Coronary artery (tissue), 2 donors: ENCODE measurements at regions not wholly inside any gene's neighbourhood (a gene's known extent, or its start where the extent isn't known, plus 50 kb on each side); places are given as distances from the start of the nearest gene placed in this dataset.

Experiments used
- DNase-seq: peaks from one replicate; pipeline ENCODE4 v3.0.0-alpha.2; 2017; ENCODE audit warnings: low spot score
- H3K27ac ChIP-seq, 2 donors: fragments of 200-600 bp; sonication (generic); one replicate each; pipeline ENCODE4 v1.5.1; 2016 to 2019
- H3K4me3 ChIP-seq: fragments of 200-600 bp; sonication (generic); 2 replicates; pipeline ENCODE4 v1.5.1; 2016; ENCODE audit warnings: mild to moderate bottlenecking, moderate library complexity
- TF ChIP-seq, protein P1 (sequence below): fragments of 200-600 bp; sonication (generic); IDR thresholded peaks from one replicate; pipeline ENCODE4 v1.5.1; 2019; ENCODE audit warnings: antibody characterized with exemption

GRCh38 chr6:165905744-165906143 is 242.7 kb upstream of the PDE10A start:
- TF ChIP-seq, protein P1, sequence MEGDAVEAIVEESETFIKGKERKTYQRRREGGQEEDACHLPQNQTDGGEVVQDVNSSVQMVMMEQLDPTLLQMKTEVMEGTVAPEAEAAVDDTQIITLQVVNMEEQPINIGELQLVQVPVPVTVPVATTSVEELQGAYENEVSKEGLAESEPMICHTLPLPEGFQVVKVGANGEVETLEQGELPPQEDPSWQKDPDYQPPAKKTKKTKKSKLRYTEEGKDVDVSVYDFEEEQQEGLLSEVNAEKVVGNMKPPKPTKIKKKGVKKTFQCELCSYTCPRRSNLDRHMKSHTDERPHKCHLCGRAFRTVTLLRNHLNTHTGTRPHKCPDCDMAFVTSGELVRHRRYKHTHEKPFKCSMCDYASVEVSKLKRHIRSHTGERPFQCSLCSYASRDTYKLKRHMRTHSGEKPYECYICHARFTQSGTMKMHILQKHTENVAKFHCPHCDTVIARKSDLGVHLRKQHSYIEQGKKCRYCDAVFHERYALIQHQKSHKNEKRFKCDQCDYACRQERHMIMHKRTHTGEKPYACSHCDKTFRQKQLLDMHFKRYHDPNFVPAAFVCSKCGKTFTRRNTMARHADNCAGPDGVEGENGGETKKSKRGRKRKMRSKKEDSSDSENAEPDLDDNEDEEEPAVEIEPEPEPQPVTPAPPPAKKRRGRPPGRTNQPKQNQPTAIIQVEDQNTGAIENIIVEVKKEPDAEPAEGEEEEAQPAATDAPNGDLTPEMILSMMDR: no peak
- Histone ChIP-seq H3K4me3 (no peak overlapping the region), H3K27ac (no peak overlapping the region)
- DNase-seq: no peak

DNA sequence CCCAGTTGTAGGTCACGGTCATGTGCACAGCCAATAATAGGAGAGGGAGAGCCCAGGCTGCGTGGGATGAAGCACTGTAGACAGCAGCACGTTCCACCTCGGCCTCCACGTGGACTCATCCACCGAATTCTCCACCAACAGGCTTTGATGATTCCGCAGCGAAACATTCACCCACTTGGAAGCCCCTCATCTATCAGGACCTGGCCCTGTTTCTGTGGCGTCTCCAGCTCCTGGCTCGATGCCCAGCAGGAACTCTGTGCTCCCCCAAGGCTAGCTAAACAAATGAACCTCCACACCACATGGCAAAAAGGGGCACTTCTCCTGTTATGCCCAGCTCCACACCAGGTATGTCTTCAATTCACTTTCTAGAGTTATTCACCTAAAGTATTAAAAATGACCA is 237.9 kb upstream of the PDE10A start:
- Histone ChIP-seq H3K4me3 (no peak overlapping the region), H3K27ac (no peak overlapping the region)
- DNase-seq: no peak
- TF ChIP-seq, protein P1: no peak

- no peak for DNase-seq
- H3K4me3 ChIP-seq: no peak overlapping the region
- H3K27ac ChIP-seq: no peak overlapping the region
- TF ChIP-seq, protein P1: no peak
Observed at GRCh38 chr6:165899611-165900010, 236.6 kb upstream of the PDE10A start.

- DNase-seq: no peak
- H3K4me3 ChIP-seq: no peak overlapping the region
- no peak overlapping the region for H3K27ac ChIP-seq
- TF ChIP-seq, protein P1: no peak
Observed at GRCh38 chr6:165895421-165896165, 232.6 kb upstream of the PDE10A start.

GRCh38 chr6:165894171-165894825 is 231.3 kb upstream of the PDE10A start:
- H3K27ac ChIP-seq: no peak overlapping the region
- TF ChIP-seq, protein P1: no peak
- no peak overlapping the region for H3K4me3 ChIP-seq
- no peak for DNase-seq

GRCh38 chr6:165893431-165893830 is 230.4 kb upstream of the PDE10A start:
- TF ChIP-seq, protein P1: no peak

GRCh38 chr6:165891320-165891719 is 228.3 kb upstream of the PDE10A start:
- Histone ChIP-seq H3K4me3 (no peak overlapping the region), H3K27ac (no peak overlapping the region)
- TF ChIP-seq, protein P1: no peak
- peak; percentile 58 for DNase-seq

More at GRCh38 chr6:165893431-165893830, 230.4 kb upstream of the PDE10A start:
- Histone ChIP-seq H3K4me3 (no peak overlapping the region), H3K27ac (no peak overlapping the region)
- DNase-seq: no peak
